ENCODE measurements at regions not wholly inside any gene's neighbourhood (a gene's known extent, or its start where the extent isn't known, plus 50 kb on each side); places are given as distances from the start of the nearest gene placed in this dataset.
A peak's percentile ranks its signal among the peaks of the same experiment; 100 is the strongest.

DNA sequence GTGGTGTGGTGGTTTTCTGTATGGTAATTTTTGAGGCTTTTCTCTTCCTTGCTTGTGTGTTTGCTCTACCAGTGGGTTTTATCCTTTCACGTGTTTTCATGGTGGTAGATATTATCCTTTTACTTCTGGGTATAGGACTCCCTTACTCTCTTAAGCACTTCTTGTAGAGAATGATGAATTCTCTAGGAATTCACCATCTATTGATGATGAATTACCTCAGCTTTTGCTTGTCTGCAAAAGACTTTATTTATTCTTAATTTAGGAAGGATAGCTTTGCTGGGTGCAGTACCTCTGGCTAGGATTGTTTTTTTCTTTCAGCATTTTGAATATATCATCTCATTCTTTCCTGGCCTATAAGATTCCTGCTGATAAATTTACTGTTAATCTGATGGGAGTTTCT, 415.3 kb downstream of the PDGFC start:
- Histone ChIP-seq H3K4me3 (ENCODE audit: low read depth, low read length) (no peak overlapping the region), H3K36me3 (replicated peaks) (no peaks in the 10 kb centered on the region), H3K27ac (no peak overlapping the region), H3K27me3 (replicated peaks) (no peaks in the 10 kb centered on the region)
- no peak for DNase-seq
- TF ChIP-seq CTCF (IDR thresholded peaks at IDR 0.05; ENCODE audit: low read depth, low read length, missing control alignments), result no peak
- in situ Hi-C loops (cut with HindIII; ENCODE audit: low pct_ligation_motif_present, low sequenced_read_pairs), result no loop called here

DNA sequence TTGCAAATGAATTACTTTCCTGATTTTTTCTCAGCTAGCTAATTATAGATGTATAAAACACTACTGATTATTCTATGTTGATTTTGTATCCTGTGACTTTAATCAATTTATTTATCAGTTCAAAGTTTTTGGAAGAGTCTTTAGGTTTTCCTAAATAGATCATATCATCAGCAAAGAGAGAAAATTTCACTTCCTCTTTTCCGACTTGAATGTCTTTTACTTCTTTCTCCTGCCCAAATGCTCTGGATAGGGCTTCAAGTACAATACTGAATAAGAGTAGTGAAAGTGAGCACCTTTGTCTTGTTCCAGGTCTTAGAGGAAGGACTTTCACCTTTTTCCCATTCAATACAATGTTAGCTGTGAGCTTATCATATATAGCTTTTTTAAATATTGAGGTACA, 417.9 kb downstream of the PDGFC start:
- TF ChIP-seq CTCF (IDR thresholded peaks at IDR 0.05; ENCODE audit: low read depth, low read length, missing control alignments), result no peak
- no peak for DNase-seq

DNA sequence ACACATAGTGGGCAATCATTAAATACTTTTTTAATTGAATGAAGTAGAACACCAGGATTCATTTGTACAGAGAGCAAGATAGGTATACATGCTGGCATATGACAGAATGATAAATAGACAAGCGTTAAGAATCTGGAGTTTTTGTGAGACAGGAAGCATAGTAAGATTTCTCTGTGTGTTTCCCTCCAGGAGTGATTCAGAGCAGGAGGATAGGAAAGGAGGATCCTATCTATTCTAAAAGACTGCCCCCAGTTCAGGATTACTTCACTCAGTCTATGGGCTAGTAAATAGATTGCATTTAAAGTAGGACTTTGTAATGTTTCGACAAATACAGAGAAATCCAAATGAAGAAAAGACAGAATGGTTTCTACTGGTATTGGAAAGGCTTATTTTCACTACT, 423.7 kb downstream of the PDGFC start:
- DNase-seq, result no peak
- Histone ChIP-seq H3K27ac (peak overlapping the region; percentile 29), H3K4me3 (ENCODE audit: low read depth, low read length) (no peak overlapping the region), H3K27me3 (replicated peaks) (no peaks in the 10 kb centered on the region), H3K36me3 (replicated peaks) (no peaks in the 10 kb centered on the region)
- in situ Hi-C loops (cut with HindIII; ENCODE audit: low pct_ligation_motif_present, low sequenced_read_pairs), result no loop called here
- TF ChIP-seq CTCF (IDR thresholded peaks at IDR 0.05; ENCODE audit: low read depth, low read length, missing control alignments), result no peak

More for the DNA sequence above, 417.9 kb downstream of the PDGFC start:
- Histone ChIP-seq H3K36me3 (replicated peaks) (no peaks in the 10 kb centered on the region), H3K4me3 (ENCODE audit: low read depth, low read length) (no peak overlapping the region), H3K27ac (no peak overlapping the region), H3K27me3 (replicated peaks) (no peaks in the 10 kb centered on the region)
- in situ Hi-C loops (cut with HindIII; ENCODE audit: low pct_ligation_motif_present, low sequenced_read_pairs), result no loop called here

- Histone ChIP-seq H3K27me3 (replicated peaks) (no peaks in the 10 kb centered on the region), H3K4me3 (ENCODE audit: low read depth, low read length) (no peak overlapping the region), H3K36me3 (replicated peaks) (no peaks in the 10 kb centered on the region), H3K27ac (peak overlapping the region; percentile 66)
- no peak for TF ChIP-seq CTCF (IDR thresholded peaks at IDR 0.05; ENCODE audit: low read depth, low read length, missing control alignments)
- in situ Hi-C loops (cut with HindIII; ENCODE audit: low pct_ligation_motif_present, low sequenced_read_pairs), result no loop called here
- DNase-seq, result peak; percentile 86
Measured at GRCh38 chr4:156547439-156547838, 424.2 kb downstream of the PDGFC start.

DNA sequence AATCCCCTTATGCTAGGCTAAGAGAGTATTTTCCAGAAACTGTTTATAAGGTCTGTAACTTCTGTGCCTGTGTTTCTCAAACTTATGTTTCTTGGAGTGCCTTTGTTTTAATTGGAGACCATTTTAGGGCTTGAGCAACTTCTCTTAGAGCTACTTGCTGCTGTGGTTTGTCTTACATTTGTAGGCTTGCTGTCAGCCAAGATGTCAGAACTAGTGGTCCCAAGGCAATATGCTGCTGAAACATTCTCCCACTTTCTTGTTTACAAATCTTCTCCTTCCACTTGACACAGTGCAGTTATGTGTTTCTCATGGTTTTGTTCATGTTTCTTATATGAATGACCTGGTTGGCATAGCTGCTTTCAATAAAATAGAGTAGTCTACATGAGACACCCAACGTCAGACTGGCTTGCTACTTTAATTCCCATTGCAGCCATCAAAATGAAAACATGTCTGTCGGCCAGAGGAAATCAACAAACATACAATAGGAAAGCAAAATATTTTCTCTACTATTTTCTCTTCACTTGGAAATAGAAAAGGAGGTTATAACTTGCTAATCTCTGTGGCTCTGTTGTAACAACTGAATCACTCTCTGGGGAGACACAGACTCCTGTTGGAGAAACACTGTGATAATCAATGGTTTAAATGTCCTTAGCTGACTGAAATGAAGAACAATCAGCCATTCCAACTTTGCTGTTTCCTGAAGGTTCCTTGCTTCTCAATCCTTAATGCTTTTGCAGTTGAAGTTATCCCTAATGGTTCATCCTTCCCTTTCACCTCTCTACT, 426.4 kb downstream of the PDGFC start:
- no peak for TF ChIP-seq CTCF (IDR thresholded peaks at IDR 0.05; ENCODE audit: low read depth, low read length, missing control alignments)
- no peak overlapping the region for H3K4me3 ChIP-seq (ENCODE audit: low read depth, low read length)
- H3K36me3 ChIP-seq (replicated peaks), result no peaks in the 10 kb centered on the region
- no peaks in the 10 kb centered on the region for H3K27me3 ChIP-seq (replicated peaks)
- H3K27ac ChIP-seq, result no peak overlapping the region
- DNase-seq, result no peak
- in situ Hi-C loops (cut with HindIII; ENCODE audit: low pct_ligation_motif_present, low sequenced_read_pairs), result no loop called here

DNA sequence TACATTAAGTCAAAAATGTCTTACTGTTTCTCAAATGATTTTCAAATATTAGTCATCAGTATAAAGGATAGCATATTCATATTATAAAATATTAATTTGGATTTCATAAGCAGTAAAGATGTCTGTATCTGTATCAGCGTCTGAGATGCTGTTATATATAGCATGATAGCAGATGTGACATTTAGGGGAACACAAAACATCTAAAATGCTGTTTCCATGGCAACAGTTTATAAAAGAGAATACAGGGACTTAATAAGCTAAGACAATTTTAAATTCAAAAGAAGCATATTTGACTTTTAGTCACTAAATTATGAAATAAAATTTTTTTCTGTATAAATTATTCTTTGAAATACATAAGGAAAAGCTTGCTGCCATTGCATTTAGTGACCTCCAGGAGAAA, 432.2 kb downstream of the PDGFC start:
- Histone ChIP-seq H3K4me3 (ENCODE audit: low read depth, low read length) (no peak overlapping the region), H3K27me3 (replicated peaks) (no peaks in the 10 kb centered on the region), H3K36me3 (replicated peaks) (no peaks in the 10 kb centered on the region), H3K27ac (no peak overlapping the region)
- no peak for DNase-seq
- TF ChIP-seq CTCF (IDR thresholded peaks at IDR 0.05; ENCODE audit: low read depth, low read length, missing control alignments), result no peak
- in situ Hi-C loops (cut with HindIII; ENCODE audit: low pct_ligation_motif_present, low sequenced_read_pairs), result no loop called here

Data from brain microvascular endothelial cell (primary cell).